BE2C (cell line): ENCODE measurements at regions not wholly inside any gene's neighbourhood (a gene's known extent, or its start where the extent isn't known, plus 50 kb on each side); places are given as distances from the start of the nearest gene placed in this dataset.

Source experiments
- DNase-seq: peaks from one replicate; pipeline ENCODE4 v3.0.0-alpha.2; 2020
- H3K27me3 ChIP-seq: fragments of 250-450 bp; sonication (Bioruptor Pico); 2 replicates; pipeline ENCODE4 v1.5.1; 2020; ENCODE audit warnings: mild to moderate bottlenecking
- H3K36me3 ChIP-seq: fragments of 250-450 bp; sonication (Bioruptor Pico); 2 replicates; pipeline ENCODE4 v1.5.1; 2020; ENCODE audit warnings: mild to moderate bottlenecking
- H3K4me1 ChIP-seq: fragments of 250-450 bp; sonication (Bioruptor Pico); 2 replicates; pipeline ENCODE4 v1.5.1; 2020
- H3K4me3 ChIP-seq: 2 replicates; pipeline ENCODE4 v1.5.1; 2011; ENCODE audit warnings: low read depth, low read length
- H3K9me3 ChIP-seq: fragments of 250-450 bp; sonication (Bioruptor Pico); 2 replicates; pipeline ENCODE4 v1.5.1; 2020
- TF ChIP-seq, protein P1 (sequence below): IDR thresholded peaks from 2 replicates; pipeline ENCODE4 v1.5.1; 2012; ENCODE audit warnings: mild to moderate bottlenecking, low read depth, low read length

DNA sequence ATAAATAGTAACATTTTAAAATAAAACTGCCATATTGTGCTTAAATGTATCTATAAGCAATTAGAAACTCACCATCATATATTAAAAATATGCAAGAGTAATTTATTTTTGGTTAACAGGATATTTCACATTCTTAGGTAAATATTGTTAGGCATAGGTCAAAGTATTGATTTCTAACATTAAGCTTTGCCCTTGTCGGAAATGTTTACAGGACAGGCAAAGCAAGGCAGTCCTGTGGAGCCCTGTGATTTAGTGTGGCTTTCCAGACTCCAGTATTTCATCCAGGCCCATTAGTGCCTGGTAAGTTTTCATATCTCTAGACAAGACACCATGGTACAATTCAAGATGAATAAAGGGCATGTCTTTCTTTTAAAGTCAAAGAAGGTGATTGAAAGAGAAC, 114.9 kb upstream of the LARGE1 start:
- no peak for DNase-seq
- no peaks in the 10 kb centered on the region for H3K9me3 ChIP-seq
- no peaks in the 10 kb centered on the region for H3K4me1 ChIP-seq
- TF ChIP-seq, protein P1, sequence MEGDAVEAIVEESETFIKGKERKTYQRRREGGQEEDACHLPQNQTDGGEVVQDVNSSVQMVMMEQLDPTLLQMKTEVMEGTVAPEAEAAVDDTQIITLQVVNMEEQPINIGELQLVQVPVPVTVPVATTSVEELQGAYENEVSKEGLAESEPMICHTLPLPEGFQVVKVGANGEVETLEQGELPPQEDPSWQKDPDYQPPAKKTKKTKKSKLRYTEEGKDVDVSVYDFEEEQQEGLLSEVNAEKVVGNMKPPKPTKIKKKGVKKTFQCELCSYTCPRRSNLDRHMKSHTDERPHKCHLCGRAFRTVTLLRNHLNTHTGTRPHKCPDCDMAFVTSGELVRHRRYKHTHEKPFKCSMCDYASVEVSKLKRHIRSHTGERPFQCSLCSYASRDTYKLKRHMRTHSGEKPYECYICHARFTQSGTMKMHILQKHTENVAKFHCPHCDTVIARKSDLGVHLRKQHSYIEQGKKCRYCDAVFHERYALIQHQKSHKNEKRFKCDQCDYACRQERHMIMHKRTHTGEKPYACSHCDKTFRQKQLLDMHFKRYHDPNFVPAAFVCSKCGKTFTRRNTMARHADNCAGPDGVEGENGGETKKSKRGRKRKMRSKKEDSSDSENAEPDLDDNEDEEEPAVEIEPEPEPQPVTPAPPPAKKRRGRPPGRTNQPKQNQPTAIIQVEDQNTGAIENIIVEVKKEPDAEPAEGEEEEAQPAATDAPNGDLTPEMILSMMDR, result no peak
- no peak overlapping the region for H3K4me3 ChIP-seq
- H3K36me3 ChIP-seq, result no peaks in the 10 kb centered on the region
- no peaks in the 10 kb centered on the region for H3K27me3 ChIP-seq

DNA sequence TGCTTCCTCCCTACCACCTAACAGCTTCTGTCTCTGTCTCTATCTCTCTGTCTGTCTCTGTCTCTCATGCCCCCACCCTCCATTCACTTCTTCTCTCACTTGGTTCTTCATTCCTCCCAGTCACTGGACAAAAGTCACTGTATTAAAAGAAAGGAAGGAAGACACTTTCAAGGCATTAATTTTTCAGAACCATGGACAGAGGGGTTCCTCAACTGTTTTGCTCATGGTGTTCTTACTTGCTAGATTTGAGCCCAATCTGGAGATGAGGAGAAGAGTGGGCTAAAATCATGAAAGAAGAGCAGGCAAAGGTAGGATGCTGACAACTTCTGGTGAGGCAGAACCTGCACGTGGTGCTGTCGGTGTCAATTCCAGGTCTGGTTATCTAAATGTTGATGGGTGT, 116.7 kb upstream of the LARGE1 start:
- H3K4me3 ChIP-seq, result no peak overlapping the region
- DNase-seq, result no peak
- H3K4me1 ChIP-seq, result no peaks in the 10 kb centered on the region
- H3K36me3 ChIP-seq, result no peaks in the 10 kb centered on the region
- H3K9me3 ChIP-seq, result no peaks in the 10 kb centered on the region
- TF ChIP-seq, protein P1, result no peak
- no peaks in the 10 kb centered on the region for H3K27me3 ChIP-seq

DNA sequence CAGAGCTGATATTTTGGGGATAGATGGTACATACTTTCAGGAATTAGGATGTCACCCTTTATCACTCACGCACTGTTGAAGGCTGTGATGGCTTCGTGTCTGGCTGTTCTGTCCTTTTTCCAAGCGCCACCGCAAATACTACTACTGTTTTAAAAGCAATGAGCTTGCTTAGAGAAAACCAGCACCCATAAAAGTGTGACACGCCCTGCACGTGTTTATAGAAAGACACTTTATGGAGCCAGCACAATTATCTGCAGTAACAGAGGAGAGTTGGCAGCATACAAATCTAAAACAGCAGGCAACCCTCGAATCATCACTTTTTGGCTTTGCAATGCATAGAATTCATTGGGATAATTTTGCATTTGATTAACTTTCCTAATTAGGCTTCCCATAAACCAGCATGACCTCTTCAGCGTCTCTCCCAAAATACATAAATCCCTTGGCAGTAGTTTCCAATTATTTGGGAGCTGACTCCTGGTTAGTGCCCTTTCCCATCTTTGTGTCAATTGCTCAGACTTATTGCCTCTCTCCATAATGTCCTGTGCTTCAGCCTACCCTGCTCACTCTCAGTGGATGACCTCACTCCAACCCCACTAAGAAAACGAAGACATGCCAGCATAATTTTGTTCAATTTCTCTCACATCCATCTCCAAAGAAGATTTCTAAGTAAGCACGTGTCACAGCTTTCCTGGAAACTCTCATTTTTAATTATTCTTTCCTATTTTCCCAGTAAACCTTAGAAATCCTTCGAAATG, 118.7 kb upstream of the LARGE1 start:
- Histone ChIP-seq H3K9me3 (no peaks in the 10 kb centered on the region; the same call in 1 of the 2 replicates), H3K4me3 (no peak overlapping the region), H3K36me3 (no peaks in the 10 kb centered on the region), H3K4me1 (no peaks in the 10 kb centered on the region), H3K27me3 (no peaks in the 10 kb centered on the region)
- TF ChIP-seq, protein P1, result no peak
- no peak for DNase-seq

DNA sequence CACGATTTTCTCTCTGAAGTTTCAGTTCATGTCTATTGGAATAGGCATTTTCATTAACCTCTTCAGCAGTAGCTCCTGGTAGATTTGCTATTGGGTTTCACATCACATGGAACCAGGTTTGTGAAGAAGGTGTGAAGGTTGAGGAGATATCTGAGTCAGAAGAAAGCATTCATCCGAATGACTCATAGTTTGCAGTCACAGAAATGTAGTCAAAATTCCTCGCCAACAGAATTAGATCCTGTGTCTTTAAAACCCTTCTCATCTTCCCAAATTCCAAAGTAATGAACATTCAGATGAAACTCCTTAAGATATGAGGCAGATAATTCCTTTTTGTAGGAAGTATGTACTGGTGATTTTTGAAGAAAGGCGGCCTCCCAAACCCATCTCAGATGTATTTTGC, 125.0 kb upstream of the LARGE1 start:
- H3K9me3 ChIP-seq, result peaks cover 3% of the 10 kb centered on the region
- H3K4me1 ChIP-seq, result no peaks in the 10 kb centered on the region
- DNase-seq, result no peak
- TF ChIP-seq, protein P1, result no peak
- H3K4me3 ChIP-seq, result no peak overlapping the region
- H3K36me3 ChIP-seq, result no peaks in the 10 kb centered on the region
- no peaks in the 10 kb centered on the region for H3K27me3 ChIP-seq

DNA sequence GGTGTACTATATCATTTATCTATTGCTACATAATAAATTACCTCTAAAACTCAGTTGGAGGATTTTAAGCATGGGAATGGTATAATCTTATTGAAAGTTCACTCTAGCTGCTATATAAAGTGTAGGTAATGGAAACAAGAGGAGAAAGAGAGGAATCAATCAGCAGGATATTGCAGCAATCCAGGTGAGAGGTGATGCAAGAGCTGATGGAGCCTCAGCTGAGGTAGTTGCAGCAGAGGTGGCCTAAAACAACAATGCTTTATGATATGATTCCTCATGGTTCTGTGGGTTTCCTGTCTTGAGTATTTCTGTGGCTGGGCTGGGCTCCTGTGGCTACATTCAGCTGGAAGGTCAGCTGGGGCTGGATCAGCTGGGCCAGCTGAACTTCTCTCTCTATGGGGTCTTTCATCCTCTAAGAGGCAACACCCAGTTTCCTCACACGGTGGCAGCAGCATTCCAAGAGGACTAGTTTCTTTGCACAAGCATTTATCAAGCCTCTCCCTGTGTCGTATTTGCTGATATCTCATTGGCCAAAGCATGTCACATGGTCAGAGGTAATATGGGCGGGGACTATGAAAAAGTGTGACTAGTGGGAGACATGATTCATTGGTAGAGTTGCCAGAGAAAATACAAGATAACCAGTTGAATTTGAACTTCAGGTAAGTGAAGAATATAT, 135.4 kb upstream of the LARGE1 start:
- Histone ChIP-seq H3K27me3 (no peaks in the 10 kb centered on the region), H3K9me3 (no peaks in the 10 kb centered on the region), H3K4me3 (no peak overlapping the region), H3K4me1 (no peaks in the 10 kb centered on the region), H3K36me3 (no peaks in the 10 kb centered on the region)
- TF ChIP-seq, protein P1, result no peak; the same call in 1 of the 2 replicates
- DNase-seq, result peak; percentile 6

DNA sequence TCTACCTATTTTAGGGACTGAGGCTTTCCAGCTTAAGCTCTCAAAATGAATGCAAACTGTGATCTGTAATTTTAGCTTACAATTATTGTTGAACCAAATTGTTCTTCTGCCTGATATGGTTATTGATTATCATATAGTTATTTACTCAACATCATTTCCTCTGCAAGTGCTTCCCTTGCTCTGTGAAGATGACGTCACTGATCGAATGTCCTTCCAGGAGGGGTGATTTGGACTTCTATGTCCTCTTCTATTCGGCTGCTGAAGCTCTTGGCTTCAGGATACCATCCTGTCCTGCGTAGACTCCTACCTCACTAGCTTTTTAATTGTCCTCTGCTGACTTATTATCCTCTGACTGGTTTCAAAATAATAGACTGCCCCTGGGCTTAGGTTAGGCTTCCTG, 137.4 kb upstream of the LARGE1 start:
- H3K4me1 ChIP-seq, result no peaks in the 10 kb centered on the region
- no peaks in the 10 kb centered on the region for H3K36me3 ChIP-seq
- no peaks in the 10 kb centered on the region for H3K27me3 ChIP-seq
- no peak overlapping the region for H3K4me3 ChIP-seq
- TF ChIP-seq, protein P1, result no peak
- no peaks in the 10 kb centered on the region for H3K9me3 ChIP-seq
- no peak for DNase-seq
